ENCODE measurements at regions not wholly inside any gene's neighbourhood (a gene's known extent, or its start where the extent isn't known, plus 50 kb on each side); places are given as distances from the start of the nearest gene placed in this dataset.

- TF ChIP-seq POLR2A (IDR thresholded peaks at IDR 0.05) (no peak), CTCF (IDR thresholded peaks at IDR 0.05) (no peak)
These were observed 2034.2 kb downstream of the LRRC4C start for GRCh38 chr11:39425226-39425625.
